ENCODE measurements at regions not wholly inside any gene's neighbourhood (a gene's known extent, or its start where the extent isn't known, plus 50 kb on each side); places are given as distances from the start of the nearest gene placed in this dataset.

DNA sequence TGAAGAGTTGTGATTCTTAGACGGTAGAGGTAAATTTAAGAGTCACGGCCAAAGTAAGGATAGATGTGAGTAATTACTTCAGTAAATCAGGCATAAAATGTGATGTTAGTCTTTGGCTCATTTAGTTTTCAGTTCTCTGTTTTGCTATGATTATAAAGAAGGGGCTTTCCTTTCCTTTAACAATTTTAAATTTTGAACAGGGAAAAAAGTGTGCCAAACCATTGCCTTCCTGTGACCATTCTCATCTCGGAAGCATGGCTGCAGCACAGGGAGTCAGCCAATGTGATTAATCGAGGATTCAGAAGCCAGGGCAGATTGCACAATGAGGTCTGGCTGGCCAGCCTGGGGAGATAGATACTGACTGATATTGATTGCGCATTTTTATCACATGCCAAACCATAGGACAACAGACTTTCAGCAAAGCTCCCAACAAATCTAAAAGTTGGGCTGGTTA, 480.2 kb upstream of the PRICKLE1 start:
- Histone ChIP-seq H3K4me3 (no peak overlapping the region), H3K9ac (ENCODE audit: control insufficient read depth, insufficient read depth, low read length) (no peak overlapping the region), H3K27ac (ENCODE audit: control insufficient read depth, insufficient read depth) (no peak overlapping the region), H3K27me3 (replicated peaks in 1 of 2; ENCODE audit: control insufficient read depth in 2 of 2, insufficient read depth in 2 of 2, low read length in 1 of 2) (no peaks in the 10 kb centered on the region), H3K79me2 (ENCODE audit: control insufficient read depth, insufficient read depth, low read length) (no peaks in the 10 kb centered on the region), H3K36me3 (ENCODE audit: control insufficient read depth in 2 of 2, insufficient read depth in 2 of 2, low read length in 1 of 2) (no peaks in the 10 kb centered on the region), H3K9me3 (replicated peaks; ENCODE audit: control insufficient read depth, insufficient read depth, low read length) (no peaks in the 10 kb centered on the region), H3K4me1 (ENCODE audit: control insufficient read depth, insufficient read depth, low read length) (no peaks in the 10 kb centered on the region), H4K20me1 (ENCODE audit: control insufficient read depth, insufficient read depth) (no peaks in the 10 kb centered on the region), H2AFZ (ENCODE audit: control insufficient read depth, low read depth, low read length) (no peak overlapping the region), H3K4me2 (ENCODE audit: control insufficient read depth, insufficient read depth) (0 out of 2 replicates have a peak overlapping the region, but pooled peaks have one; percentile 31)
- intact Hi-C loops (cut with micrococcal nuclease; ENCODE audit: unreplicated experiment) (no loop called here), in situ Hi-C loops (cut with MboI) (no loop called here)
- no TSS peak for BruUV-seq (replicated peaks)
- FAIRE-seq = no peak
- DNase-seq (ENCODE audit: low read depth, low spot score) = peak; percentile 3
- RAD21 ChIA-PET (ENCODE audit: unreplicated experiment) = no interaction called here
- WGBS (ENCODE audit: insufficient coverage, insufficient replicate concordance, low lambda C conversion rate, missing lambda C conversion rate) = 21% methylated on average over 5 of the region's 5 CpGs
- SMC1A ChIA-PET (ENCODE audit: uncharacterized antibody, unreplicated experiment) = interaction anchor here (1.5 kb wide), 1 partner anchor 11 kb away, joined by 4 read pairs; no protein-coding TSS in a partner anchor
- peak; percentile 80 for ATAC-seq
- CTCF ChIA-PET = no interaction called here
- POLR2A ChIA-PET = no interaction called here
- TF ChIP-seq IKZF1 (conservative IDR thresholded peaks at IDR 0.05) (peak; percentile 42; the same call in 1 of the 2 replicates), POU2F2 (IDR thresholded peaks at IDR 0.05; ENCODE audit: borderline replicate concordance, low read depth, low read length) (no peak), MTA2 (IDR thresholded peaks at IDR 0.05; ENCODE audit: low read depth) (peak; percentile 64), CEBPB (IDR thresholded peaks at IDR 0.05; ENCODE audit: borderline replicate concordance in 1 of 2, low read depth in 2 of 2, low read length in 2 of 2) (no peak), RAD21 (IDR thresholded peaks at IDR 0.05; ENCODE audit: insufficient read depth, low read depth, low read length) (no peak), BCL11A (IDR thresholded peaks at IDR 0.05; ENCODE audit: low read depth, low read length) (0 out of 2 replicates have a peak, but pooled peaks have one; percentile 35), ZNF24 (IDR thresholded peaks at IDR 0.05) (0 out of 2 replicates have a peak, but pooled peaks have one; percentile 35), MTA3 (IDR thresholded peaks at IDR 0.05; ENCODE audit: borderline replicate concordance, low read length) (no peak), JUND (IDR thresholded peaks at IDR 0.05; ENCODE audit: low read depth, low read length) (no peak), HCFC1 (IDR thresholded peaks at IDR 0.05; ENCODE audit: low read length) (no peak)
- TF ChIP-seq, protein P1, sequence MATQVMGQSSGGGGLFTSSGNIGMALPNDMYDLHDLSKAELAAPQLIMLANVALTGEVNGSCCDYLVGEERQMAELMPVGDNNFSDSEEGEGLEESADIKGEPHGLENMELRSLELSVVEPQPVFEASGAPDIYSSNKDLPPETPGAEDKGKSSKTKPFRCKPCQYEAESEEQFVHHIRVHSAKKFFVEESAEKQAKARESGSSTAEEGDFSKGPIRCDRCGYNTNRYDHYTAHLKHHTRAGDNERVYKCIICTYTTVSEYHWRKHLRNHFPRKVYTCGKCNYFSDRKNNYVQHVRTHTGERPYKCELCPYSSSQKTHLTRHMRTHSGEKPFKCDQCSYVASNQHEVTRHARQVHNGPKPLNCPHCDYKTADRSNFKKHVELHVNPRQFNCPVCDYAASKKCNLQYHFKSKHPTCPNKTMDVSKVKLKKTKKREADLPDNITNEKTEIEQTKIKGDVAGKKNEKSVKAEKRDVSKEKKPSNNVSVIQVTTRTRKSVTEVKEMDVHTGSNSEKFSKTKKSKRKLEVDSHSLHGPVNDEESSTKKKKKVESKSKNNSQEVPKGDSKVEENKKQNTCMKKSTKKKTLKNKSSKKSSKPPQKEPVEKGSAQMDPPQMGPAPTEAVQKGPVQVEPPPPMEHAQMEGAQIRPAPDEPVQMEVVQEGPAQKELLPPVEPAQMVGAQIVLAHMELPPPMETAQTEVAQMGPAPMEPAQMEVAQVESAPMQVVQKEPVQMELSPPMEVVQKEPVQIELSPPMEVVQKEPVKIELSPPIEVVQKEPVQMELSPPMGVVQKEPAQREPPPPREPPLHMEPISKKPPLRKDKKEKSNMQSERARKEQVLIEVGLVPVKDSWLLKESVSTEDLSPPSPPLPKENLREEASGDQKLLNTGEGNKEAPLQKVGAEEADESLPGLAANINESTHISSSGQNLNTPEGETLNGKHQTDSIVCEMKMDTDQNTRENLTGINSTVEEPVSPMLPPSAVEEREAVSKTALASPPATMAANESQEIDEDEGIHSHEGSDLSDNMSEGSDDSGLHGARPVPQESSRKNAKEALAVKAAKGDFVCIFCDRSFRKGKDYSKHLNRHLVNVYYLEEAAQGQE (IDR thresholded peaks at IDR 0.05; ENCODE audit: low read depth, low read length) = no peak
- TF ChIP-seq, protein P2, sequence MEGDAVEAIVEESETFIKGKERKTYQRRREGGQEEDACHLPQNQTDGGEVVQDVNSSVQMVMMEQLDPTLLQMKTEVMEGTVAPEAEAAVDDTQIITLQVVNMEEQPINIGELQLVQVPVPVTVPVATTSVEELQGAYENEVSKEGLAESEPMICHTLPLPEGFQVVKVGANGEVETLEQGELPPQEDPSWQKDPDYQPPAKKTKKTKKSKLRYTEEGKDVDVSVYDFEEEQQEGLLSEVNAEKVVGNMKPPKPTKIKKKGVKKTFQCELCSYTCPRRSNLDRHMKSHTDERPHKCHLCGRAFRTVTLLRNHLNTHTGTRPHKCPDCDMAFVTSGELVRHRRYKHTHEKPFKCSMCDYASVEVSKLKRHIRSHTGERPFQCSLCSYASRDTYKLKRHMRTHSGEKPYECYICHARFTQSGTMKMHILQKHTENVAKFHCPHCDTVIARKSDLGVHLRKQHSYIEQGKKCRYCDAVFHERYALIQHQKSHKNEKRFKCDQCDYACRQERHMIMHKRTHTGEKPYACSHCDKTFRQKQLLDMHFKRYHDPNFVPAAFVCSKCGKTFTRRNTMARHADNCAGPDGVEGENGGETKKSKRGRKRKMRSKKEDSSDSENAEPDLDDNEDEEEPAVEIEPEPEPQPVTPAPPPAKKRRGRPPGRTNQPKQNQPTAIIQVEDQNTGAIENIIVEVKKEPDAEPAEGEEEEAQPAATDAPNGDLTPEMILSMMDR (IDR thresholded peaks at IDR 0.05 in 2 of 3, conservative IDR thresholded peaks at IDR 0.05 in 1 of 3; ENCODE audit: control insufficient read depth in 2 of 3, extremely low read depth in 1 of 3, insufficient read depth in 1 of 3, low read depth in 3 of 3, low read length in 3 of 3) = no peak
- TF ChIP-seq, protein P3, sequence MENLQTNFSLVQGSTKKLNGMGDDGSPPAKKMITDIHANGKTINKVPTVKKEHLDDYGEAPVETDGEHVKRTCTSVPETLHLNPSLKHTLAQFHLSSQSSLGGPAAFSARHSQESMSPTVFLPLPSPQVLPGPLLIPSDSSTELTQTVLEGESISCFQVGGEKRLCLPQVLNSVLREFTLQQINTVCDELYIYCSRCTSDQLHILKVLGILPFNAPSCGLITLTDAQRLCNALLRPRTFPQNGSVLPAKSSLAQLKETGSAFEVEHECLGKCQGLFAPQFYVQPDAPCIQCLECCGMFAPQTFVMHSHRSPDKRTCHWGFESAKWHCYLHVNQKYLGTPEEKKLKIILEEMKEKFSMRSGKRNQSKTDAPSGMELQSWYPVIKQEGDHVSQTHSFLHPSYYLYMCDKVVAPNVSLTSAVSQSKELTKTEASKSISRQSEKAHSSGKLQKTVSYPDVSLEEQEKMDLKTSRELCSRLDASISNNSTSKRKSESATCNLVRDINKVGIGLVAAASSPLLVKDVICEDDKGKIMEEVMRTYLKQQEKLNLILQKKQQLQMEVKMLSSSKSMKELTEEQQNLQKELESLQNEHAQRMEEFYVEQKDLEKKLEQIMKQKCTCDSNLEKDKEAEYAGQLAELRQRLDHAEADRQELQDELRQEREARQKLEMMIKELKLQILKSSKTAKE (IDR thresholded peaks at IDR 0.05; ENCODE audit: low read depth, poor library complexity, severe bottlenecking) = no peak
- TF ChIP-seq, protein P4, sequence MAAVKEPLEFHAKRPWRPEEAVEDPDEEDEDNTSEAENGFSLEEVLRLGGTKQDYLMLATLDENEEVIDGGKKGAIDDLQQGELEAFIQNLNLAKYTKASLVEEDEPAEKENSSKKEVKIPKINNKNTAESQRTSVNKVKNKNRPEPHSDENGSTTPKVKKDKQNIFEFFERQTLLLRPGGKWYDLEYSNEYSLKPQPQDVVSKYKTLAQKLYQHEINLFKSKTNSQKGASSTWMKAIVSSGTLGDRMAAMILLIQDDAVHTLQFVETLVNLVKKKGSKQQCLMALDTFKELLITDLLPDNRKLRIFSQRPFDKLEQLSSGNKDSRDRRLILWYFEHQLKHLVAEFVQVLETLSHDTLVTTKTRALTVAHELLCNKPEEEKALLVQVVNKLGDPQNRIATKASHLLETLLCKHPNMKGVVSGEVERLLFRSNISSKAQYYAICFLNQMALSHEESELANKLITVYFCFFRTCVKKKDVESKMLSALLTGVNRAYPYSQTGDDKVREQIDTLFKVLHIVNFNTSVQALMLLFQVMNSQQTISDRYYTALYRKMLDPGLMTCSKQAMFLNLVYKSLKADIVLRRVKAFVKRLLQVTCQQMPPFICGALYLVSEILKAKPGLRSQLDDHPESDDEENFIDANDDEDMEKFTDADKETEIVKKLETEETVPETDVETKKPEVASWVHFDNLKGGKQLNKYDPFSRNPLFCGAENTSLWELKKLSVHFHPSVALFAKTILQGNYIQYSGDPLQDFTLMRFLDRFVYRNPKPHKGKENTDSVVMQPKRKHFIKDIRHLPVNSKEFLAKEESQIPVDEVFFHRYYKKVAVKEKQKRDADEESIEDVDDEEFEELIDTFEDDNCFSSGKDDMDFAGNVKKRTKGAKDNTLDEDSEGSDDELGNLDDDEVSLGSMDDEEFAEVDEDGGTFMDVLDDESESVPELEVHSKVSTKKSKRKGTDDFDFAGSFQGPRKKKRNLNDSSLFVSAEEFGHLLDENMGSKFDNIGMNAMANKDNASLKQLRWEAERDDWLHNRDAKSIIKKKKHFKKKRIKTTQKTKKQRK (IDR thresholded peaks at IDR 0.05; ENCODE audit: low read depth, low read length) = no peak

Measured in GM12878 (cell line).